Inflammatory macrophage treated with lipopolysaccharide for 1 hour (primary cell): ENCODE measurements at regions not wholly inside any gene's neighbourhood (a gene's known extent, or its start where the extent isn't known, plus 50 kb on each side); places are given as distances from the start of the nearest gene placed in this dataset.
"Not testable (repeated sequence)": the region's sequence is repeated elsewhere in the genome, so short reads cannot be mapped to it uniquely, and the experiment has no call there.

Source experiments
- DNase-seq, 2 donors: peaks; one replicate each; pipeline ENCODE4 v3.0.0-alpha.2; 2020 to 2022

DNA sequence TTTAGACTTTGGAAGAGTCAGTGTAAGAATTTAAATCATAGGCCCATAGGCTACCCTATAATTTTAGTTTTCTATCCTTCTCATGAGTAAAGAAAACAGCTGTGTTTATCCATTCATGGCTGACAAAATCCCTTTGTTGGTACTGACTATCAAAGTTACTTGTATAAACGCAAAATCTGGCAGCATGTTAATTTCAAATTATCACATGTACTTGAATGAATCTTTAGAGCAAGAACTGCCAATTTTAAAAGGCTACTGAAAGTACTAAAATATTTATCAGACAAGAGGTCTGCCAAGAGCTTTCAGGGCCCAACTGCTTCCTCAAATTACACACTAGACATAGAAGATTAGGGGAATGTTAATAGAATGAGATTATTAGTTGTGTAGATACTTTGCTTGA lies 66.6 kb downstream of the MYL12B start:
- no peak for DNase-seq

DNA sequence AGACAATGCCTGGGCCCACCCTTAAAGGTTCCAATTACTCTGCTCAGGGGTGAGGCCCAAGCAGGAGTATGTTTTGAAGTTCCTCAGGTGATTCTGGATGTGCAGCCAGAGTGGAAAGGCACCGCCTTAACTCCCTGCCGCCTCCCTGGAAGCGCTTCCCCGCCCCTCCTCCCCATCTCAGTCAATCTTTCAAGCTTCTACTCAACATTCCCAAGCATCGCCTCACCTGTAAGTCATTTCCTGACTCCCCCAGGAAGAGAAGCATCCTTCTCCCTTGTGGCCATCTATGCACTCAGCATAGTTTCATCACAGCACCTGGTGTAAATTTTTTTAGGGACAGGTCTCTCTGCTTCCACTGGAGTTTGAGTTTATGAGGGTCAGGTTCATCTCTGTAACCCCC lies 67.5 kb downstream of the MYL12B start:
- no peak for DNase-seq

DNA sequence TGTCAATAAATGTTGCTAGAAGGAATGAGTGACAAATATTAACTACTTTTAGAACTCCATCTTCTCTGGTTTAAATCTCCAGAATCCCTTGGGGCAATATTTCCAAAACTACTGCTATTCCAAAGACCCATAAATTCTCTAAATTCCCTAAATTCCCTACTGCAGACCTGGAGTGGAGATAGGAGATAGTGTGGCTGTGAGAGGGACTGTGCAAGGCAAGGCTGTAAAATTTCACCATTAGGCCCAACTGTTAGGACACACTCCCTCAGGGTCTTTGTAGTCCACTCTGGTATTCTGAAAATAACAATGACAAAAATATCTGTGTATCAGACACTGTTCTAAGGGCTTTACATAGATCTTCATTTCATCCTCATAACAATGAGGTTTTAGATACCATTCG lies 67.9 kb downstream of the MYL12B start:
- DNase-seq, result no peak

DNA sequence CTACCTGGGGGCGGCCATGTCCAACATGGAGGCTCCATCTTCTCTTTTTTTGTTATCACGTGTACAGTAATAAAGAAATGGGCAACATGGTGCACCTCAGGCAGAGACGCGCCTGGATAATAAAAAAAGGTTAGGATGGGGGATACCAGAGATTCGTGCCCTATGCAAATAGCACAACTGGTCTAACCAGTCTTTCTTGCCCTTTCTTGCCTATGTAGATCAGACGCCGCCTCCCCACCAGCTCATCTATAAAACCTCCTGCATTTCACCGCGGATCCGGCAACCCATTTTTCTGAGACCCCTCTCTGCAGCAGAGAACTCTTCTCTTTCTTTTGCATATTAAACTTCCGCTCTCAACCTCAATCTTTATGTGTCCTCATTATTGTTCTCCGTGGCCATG lies 68.7 kb downstream of the MYL12B start:
- DNase-seq, result no peak

DNA sequence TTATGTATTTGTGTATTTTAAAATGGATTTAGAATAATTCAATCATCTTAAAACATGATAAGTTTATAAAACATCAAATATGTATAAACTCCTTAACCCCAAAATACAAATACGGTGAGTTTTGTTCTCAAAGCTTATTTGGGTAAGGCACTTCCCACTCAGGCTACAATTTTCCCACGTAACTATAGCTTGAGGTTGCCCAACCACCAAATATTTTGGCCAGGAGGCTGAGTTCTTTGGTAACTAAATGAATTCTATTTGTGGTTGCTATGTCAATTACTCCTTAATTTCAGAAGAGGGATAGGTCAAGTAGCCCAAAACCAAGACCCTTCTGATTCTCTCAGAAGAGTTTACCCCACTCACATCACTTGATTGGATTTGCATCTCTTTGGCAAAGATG lies 70.4 kb downstream of the MYL12B start:
- no peak for DNase-seq

DNA sequence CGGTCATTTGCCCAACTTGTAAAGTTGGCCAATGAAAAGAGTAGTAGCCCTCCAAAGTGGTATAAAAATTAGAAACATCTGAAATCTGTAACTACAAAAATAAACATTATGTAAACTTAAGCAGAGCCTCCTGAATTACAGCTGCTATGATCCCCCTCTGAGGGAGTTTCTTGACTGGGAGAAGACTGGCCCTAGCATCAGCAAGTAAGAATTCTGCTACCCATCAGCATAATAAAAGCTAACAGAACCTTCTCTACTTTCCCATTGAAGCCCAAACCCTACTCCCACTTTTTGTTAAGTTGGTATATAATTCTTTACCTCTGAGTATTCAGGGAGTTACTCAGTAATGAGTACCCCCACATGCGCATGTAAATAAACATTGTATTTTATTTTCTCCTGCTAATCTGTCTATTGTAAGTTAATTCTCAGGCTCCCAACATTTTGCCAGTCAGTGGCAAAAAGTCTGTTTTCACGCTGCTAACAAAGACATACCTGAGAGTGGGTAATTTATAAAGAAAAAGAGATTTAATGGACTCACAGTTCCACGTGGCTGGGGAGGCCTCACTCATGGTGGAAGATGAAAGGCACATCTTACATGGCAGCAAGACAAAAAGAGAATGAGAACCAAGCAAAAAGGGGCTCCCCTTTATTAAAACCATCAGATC lies 71.3 kb downstream of the MYL12B start:
- DNase-seq, result no peak

DNA sequence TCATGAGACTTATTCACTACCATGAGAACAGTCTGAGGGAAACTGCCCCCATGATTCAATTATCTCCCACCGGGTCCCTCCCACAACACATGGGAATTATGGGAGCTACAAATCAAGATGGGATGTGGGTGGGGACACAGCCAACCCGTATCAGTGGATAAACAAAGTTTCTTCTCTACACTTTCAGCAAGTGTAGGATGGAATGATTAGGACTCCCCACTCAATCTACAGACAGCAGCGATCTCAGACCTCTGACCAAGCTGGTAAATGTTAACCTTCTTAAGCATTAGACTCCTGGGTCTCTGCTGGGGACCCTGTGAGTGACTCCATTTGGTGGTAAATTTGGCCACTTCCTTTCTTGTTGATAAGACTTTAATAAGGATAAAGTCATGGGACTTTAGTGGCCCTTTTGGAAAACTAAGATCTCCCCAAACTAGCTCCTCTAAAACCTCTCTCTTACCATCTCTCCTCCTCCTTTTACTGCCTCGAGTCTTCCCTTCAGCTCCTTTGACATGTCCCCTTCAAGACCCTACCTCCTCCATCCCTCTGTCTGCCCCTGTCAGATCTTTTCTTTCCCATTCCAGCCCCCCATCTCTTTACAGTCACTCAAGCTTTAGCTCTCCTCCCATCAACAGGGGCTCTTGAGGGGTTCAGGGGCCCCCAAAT lies 71.9 kb downstream of the MYL12B start:
- DNase-seq, result no peak

DNA sequence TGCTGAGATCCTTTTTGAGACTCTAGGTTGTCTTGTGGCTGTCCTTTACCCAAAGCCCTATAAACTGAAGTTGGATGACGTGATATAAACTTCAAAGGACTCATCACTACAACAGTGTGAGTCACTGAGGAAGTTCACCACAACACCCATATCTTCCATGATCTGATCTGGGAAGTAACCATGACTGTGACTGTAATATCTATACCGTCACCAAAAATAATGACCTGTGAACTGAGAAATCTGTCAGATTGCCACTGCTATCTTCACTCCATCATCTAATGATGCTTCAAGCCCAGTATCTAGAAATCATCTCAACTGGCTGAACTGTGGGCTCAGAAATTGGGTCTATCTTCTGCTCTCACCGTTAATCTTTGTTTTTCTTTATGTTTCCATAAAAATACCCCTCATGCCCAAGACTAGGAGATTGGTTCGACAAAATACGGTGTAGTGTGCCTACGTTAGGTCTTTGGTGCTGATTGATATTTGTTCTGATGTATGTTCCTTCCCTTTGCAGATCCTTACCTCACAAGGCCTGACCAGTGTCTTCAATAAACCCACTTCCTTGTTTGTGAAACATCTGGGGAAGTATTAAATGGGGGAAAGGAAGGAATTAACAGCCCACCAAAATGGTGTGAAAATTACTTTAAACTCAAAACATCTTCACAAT lies 78.2 kb downstream of the MYL12B start:
- DNase-seq, result peak; percentile 51 to 69

DNA sequence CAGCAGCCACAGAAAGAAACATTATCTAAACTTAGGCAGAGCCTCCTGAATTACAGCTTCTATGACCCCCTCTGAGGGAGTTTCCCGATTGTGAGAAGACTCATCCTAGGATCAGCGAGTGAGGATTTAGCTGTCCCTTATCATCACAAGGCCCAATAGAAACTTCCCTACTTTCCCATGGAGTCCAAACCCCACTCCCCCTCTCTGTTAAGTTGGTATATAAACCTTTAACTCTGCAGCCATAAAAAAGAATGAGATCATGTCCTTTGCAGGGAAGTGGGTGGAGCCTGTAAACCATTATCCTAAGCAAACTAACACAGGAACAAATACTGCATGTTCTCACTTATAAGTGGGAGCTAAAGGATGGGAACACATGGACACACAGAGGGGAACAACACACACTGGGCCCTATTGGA lies 78.8 kb downstream of the MYL12B start:
- peak in 1 of 2 donors; percentile 2 for DNase-seq

DNA sequence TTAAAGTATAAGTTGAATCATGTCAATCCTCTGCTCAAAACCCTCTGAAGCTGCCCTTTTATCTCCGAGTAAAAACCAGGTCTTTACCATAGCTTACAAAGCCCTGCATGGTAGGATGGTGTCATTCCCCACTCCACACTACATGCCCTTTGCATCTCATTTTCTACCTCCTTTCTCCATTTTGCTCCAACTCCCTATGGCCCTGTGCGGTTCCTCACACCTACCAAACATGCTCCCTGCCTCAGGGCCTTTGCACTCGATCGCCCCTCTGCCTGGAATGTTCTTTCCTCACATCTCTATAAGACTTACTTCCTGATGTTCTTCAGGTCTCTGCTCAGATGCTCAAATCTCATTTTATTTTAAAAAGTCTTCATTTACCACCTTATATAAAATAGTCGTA lies 80.7 kb downstream of the MYL12B start:
- DNase-seq, result no peak

DNA sequence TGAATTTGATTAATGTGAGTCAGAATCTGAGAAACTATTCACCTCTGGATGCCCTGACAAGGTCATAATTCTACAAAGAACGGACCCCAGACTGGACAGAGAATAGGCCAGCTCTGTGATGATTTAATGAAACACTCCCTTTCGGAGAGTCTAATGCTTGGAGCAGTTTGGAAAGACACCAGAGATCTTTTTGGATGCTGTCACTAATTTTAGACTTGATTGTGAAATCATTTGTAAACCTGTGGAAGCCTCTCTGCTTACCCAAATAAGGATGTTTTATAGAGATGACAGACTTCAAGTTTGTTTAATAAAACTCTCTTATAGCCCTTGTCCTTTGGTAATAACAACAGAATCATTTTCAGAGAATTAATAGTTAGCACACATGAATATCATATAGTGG lies 83.5 kb downstream of the MYL12B start:
- no peak for DNase-seq

DNA sequence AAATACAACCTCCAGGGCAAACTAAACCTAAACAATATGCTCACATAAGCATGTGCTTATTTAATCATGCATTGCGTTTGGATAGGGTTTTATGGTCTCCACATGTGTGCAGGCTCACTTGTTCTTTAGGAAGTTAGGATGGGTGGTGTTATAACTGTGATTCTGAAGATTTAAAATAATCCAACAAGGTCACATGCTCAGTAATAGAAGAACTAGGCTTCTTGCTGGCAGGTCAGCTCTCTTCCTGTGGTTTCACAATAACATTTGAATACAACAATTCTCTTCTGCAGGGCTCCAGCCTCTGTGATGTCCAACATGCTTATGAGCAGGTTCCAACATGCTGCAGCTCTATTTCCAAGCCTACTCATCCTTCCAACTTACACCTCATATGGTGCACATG lies 84.0 kb downstream of the MYL12B start:
- DNase-seq, result no peak

DNA sequence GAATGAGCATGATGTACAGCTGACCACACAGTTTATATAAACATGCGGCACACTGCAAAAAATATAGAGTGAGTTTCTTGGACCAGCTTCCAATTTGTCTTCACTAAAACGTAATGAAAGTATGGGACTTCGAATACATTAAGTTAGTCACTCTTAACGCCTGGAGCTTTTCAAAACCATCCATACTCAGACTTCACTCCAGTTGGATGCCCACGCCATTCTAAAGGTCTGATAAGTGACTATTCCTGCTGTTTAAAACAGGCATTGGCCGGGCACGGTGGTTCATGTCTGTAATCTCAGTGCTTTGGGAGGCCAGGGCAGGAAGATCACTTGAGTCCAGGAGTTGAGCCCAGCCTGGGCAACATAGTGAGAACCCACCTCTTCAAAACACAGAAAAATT lies 84.6 kb downstream of the MYL12B start:
- no peak for DNase-seq

DNA sequence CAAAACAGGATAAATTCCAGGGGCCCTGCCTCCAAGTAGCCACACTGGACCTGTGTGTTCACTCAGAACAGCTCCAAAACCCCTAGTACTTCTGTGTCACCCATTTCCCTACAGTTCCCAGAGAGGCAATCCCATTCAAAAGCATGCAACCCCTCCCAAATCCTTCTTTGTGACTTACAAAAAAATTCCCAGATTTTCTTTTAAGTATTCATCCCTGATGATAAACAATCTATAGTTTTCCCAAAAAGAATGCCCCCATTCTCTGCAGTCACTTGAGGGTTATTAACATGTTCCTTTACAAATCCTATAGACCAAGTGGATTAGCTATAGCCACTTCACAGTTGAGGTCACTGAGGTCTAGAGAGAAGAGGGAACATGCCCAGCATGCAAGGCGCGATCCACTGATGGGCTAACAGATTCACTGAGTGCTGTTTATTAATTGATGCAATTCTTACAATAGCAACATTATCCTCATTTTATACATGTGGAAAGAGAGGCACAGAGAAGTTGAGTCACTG lies 85.4 kb downstream of the MYL12B start:
- no peak for DNase-seq

DNA sequence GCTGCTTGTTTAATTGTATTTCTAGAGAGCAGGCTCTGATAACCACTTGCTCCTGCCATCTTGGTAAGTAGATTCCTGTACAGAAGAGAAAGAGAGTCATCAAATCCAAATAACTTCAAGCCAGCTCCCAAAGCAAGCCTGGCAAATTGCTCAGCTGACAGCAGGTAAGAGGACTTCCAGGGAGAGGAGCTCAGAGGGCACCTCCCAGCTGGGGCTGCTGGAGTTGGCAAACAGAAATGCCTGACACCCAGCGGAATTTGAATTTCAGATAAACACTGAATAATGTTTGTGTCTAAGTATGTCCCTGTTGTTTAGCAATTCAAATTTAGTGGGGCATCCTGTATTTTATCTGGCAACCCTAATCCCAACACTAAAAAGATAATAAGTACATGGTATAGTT lies 86.2 kb downstream of the MYL12B start:
- DNase-seq, result no peak

DNA sequence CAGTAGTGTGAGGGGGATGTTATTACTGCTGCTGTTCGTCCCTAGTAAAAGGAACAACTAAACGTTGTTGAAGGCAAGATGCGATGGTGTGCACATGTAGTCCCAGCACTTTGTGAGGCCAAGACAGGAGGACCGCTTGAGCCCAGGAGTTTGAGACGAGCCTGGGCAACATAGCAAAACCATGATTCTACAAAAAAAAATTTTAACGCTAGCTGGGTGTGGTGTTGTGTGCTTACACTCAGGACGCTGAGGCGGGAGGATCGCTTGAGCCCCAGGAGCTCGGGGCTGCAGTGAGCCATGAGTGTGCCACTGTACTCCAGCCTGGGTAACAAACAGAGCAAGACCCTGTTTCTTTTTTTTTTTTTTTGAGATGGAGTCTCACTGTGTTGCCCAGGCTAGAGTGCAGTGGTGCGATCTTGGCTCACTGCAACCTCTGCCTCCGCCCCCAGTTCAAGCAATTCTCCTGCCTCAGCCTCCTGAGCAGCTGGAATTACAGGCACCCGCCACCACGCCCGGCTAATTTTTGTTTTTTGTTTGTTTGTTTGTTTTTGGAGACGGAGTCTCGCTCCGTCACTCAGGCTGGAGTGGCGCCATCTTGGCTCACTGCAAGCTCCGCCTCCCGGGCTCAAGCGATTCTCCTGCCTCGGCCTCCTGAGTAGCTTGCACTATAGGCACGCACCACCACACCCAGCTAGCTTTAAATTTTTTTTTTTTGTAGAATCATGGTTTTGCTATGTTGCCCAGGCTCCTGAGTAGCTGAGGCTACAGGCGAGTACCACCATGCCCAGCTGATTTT lies 87.3 kb downstream of the MYL12B start:
- not testable (repeated sequence) for DNase-seq

DNA sequence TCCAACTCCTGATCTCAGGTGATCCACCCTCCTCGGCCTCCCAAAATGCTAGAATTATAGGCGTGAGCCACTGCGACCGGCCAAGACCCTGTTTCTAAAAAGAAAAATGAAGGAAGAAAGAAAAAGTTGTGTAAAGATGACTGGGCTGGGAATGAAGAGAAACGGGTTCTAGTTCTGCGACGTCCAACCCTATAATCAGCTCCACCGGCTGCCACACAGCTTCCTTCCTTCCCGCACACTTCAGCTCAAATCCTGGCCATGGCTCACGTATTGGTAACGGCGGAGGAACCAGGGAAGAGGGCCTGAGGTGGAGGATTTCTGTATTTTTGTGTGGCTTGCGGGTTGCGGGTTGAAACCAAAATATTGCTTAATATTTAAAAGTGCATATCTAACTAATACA lies 88.1 kb downstream of the MYL12B start:
- DNase-seq, result no peak

DNA sequence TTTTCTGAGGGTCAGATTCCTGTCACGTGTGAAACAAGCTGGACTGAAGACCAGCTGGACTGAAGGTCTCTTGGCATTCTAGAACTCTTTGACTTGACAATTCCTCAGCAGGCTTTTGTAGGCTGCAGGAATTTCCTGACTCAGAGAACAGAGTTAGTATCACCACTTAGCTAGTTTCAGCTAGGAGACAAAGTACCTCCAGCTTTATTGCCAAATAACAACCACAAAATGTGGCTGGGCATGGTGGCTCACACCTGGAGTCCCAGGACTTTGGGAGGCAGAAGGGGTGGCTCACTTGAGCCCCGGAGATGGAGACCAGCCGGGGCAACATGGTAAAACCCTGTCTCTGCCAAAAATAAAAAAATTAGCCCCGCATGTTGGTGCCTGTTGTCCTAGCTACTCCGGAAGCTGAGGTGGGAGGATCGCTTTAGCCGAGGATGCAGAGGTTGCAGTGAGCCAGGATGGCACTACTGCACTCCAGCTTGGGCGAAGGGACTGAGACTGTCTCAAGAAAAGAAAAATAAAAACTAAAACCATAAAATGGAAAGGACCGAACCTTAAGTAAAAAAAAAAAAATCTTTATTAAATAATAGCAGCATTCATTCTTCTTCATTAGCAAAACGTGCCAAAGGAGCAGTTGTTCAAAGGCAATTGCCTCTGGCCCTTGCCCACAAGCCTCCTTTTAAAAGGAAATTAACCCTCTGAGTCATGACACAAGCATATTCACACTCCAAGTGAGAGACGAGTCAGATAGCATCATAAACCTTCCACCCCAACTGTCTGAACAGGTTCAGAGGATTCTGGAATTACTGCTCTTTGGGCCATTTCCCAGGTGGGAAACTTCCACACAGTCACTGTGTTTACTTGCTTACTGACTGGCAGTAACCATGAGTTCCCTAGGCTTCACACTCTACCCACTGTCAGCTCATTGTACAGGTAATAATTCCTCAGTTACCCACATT lies 88.9 kb downstream of the MYL12B start:
- DNase-seq, result no peak

DNA sequence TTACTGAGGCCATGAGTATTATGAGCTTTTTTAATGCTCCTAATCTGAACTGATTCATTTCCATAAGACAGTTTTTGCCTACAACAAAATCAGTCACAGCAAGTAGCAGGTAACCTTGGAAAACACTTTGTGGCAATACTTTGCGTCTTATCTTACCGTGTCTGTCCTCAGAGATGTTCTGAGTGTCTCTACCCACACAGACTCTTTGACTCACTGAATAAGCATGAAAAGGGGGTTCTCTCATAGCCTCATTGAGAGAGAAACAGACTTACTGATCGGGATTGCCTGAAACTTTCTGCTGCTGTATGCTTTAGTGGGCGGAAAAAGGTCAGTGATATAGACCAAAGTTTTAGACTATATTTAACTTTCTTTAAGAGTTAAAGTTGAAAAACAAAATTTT lies 92.6 kb downstream of the MYL12B start:
- no peak for DNase-seq

DNA sequence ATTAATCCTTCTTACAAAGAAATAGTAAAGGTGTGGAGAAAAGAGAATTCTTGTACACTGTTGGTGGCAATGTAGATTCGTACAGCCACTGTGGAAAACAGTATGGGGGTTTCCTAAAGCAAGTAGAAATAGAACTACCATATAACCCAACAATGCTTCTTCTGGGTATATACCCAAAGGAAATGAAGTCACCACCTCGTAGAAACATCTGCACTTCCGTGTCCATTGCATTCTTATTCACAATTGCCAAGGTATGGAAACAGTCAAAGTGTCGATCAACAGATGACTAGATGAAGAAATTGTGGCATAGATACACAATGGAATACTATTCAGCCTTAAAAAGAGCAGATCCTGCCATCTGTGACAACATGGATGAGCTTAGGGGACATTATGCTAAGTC lies 93.4 kb upstream of the TGIF1 start:
- DNase-seq, result no peak

DNA sequence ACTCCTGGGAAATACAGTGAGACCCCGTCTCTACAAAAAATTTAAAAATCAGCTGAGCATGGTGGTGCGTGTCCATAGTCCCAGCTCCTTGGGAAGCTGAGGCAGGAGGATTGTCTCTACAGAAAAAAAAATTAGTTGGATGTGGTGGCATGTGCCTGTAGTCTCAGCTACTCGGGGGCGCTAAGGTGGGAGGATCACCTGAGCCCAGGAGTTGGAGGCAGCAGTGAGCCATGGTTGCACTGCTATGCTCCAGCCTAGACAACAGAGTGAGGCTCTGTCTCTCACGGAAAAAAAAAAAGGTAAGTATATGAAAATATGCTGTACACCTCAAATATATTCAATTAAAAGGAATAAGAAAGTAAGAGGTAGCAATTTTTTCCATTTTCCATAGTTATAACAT lies 92.5 kb upstream of the TGIF1 start:
- DNase-seq, result no peak

DNA sequence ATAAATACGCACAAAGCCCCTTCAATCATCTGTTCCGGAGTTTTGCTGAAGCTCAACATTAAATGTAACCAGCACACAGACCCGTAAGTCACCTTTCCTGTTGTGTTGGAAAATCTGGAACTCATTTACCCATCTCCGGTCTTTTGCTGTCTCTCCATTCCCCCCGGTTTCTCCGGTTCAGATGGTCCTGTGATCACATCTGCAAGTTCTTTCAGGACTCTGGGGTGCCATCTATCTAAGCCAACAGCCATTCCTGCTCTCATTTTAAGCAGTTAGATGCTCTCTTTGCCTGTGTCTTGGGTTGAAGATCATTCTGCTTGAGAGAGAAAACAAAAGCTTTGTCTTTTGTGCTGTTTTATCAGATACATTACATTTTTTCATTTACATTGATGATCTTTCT lies 91.7 kb upstream of the TGIF1 start:
- no peak for DNase-seq
